Glomerular endothelial cell (primary cell): ENCODE measurements at regions not wholly inside any gene's neighbourhood (a gene's known extent, or its start where the extent isn't known, plus 50 kb on each side); places are given as distances from the start of the nearest gene placed in this dataset.
A peak's percentile ranks its signal among the peaks of the same experiment; 100 is the strongest.

Experiments
- DNase-seq: peaks from one replicate; pipeline ENCODE4 v3.0.0-alpha.2; 2011; ENCODE audit warnings: low read depth, low spot score; ENCODE audit errors: extremely low read depth

- DNase-seq, result peak; percentile 55
Observed at GRCh38 chr4:128502818-128503527, 215.4 kb upstream of the PGRMC2 start.

DNA sequence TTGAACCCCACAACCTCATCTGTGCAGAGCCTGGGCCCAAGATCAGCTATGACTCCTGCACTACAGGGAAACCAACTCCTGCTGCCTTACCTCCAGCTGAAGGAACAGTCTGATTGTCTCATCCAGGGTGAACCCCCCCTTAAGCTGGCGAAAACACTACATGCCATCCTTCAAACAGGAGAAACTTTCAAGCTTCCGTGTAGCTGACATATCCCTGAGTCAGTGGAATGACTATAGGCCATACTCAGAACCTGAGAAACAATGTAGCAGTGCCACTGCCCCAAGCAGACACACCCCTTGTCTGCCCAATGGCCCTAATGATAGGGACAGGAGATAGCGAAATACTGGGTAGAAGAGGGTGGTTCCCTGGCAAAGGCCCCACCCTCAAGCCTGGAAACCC, 213.6 kb upstream of the PGRMC2 start:
- DNase-seq, result no peak

- no peak for DNase-seq
Observed at GRCh38 chr4:128488055-128488705, 200.6 kb upstream of the PGRMC2 start.

- DNase-seq, result no peak
Observed at GRCh38 chr4:128484896-128485295, 197.3 kb upstream of the PGRMC2 start.

DNA sequence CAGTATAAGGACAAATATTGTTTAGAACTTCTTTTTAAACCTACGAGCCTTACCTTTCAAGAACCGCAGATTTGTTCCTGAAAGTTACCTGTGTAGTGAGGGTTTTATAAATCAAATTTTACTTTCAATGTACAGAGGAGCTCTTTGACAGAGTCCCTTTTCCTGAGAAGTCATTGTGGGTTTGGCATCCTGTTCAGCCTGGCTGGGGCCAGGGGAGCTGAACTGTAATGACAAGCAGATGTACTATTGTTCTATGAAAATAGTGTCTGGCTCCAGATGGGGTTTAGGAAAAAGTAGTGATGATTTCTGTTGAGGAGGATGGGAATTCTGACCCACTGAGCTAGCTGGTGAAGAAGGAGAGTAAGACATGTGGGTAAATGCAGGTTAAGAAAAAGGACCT, 196.2 kb upstream of the PGRMC2 start:
- DNase-seq, result no peak

- DNase-seq, result no peak
Observed at GRCh38 chr4:128483041-128483440, 195.4 kb upstream of the PGRMC2 start.

DNA sequence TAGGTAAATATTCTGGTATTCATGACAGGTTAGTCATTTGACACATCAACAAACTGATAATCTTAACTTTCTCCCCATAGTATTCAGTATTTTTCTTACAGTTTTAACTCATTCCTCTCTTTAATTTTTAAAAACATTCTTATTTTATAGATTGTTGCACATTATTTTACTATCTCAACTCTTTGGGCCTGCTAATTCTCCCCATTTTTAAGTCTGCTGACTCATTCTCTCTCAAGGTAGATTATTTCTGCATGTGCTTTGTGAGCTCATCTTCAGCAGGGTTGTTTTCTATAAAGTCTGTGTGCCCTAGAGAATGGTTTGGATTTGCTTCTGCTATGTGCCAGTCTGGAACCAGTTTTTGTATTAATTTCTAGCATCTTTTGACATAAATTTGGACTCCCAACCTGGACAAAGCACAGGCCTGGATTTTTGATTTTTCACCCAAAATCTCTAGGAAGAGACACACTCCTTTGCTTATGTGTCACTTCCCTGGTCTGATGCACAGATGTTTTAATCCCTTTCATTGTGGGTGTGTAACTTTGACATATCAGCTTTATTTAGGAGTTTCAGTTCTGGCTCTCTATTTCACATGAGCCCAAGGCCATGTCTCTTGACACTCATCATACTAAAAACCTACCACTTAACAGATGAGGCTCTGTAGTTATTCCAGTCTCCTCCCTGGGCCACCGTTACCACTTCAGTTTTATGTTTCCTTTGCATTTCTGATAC, 194.3 kb upstream of the PGRMC2 start:
- no peak for DNase-seq

DNA sequence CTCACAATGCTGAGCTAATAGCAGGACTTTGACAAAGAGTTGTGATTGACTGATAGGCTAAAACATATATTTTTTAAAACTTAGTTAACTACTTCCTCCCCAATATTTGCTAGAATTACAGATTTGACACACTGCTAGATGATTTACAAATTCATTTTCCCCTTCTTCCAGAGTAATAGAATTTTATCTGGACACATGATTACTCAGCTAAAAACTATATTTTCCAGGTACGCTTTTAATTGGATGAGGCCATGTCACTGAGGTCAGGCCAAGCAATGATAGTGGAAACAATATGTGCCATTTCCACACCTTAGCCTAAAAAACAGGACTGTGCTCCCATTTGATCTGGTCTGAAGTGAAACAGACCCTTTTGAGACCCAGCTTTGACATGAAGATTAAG, 193.3 kb upstream of the PGRMC2 start:
- DNase-seq, result no peak

- DNase-seq, result no peak
Observed at GRCh38 chr4:128477540-128477939, 189.9 kb upstream of the PGRMC2 start.

DNA sequence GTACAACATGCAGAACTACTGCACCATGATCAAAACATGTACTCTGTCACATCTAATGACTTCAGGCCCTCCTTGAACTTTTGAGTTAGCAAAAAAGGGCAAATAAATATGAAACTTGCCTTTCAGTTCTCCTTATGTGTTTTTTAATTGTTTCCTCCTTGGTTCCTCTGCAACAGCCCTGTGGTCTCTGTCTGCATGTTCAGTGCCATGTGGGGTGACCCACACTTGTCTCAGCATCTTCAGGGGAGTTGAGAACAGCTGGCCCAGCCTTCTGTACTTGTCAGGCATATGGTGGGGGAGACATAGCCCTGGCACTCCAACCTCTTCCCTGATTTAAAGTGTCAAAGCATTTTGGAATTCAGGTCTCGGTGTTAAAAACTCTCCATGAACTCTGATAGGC, 188.0 kb upstream of the PGRMC2 start:
- no peak for DNase-seq

GRCh38 chr4:128471576-128471975, 184.0 kb upstream of the PGRMC2 start:
- no peak for DNase-seq

GRCh38 chr4:128470492-128471053, 183.0 kb upstream of the PGRMC2 start:
- DNase-seq, result no peak

- DNase-seq, result peak; percentile 22
Observed at GRCh38 chr4:128468123-128468989, 180.7 kb upstream of the PGRMC2 start.

GRCh38 chr4:128465523-128465922, 177.9 kb upstream of the PGRMC2 start:
- DNase-seq, result no peak

- DNase-seq, result no peak
Observed at GRCh38 chr4:128463006-128463405, 175.4 kb upstream of the PGRMC2 start.

- DNase-seq, result no peak
Observed at GRCh38 chr4:128462103-128462783, 174.6 kb upstream of the PGRMC2 start.

- DNase-seq, result peak; percentile 76
Observed at GRCh38 chr4:128461291-128462102, 173.9 kb upstream of the PGRMC2 start.

- no peak for DNase-seq
Observed at GRCh38 chr4:128459547-128459946, 171.9 kb upstream of the PGRMC2 start.

DNA sequence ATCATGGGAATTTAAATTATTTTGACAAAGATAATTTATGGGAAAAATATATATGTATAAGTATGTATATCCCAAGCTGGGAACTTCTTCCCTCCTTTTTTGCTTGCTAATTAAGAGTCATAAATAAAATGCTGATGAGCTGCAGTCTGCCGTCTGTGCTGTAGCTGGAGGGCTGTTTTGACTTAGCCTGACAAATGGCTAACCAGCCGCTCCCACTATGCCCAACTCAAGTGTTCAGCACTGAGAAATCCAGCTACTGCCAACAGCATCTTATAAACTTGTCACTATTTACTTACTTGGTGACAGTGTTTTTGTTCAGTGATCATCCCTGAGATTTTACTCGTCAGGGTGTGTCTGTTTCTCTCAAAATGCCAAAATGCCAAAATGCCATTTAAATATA, 171.2 kb upstream of the PGRMC2 start:
- no peak for DNase-seq
